Panc1 (cell line): ENCODE measurements at regions not wholly inside any gene's neighbourhood (a gene's known extent, or its start where the extent isn't known, plus 50 kb on each side); places are given as distances from the start of the nearest gene placed in this dataset.

Experiments
- ATAC-seq: fragments of 200-7000 bp; cut with Tn5 transposase; 2 replicates; pipeline ENCODE4 v1.9.1; 2020; ENCODE audit warnings: mild to moderate bottlenecking, moderate library complexity
- BruUV-seq: library from RNA; stranded (reverse); fragments of 400-500 nt; replicated peaks from 2 replicates; lab custom pipeline; 2021; lab: Mats Ljungman, UMichigan
- CTCF ChIA-PET: fragments of 300-600 bp; sonication (Branson Sonifier 250); formaldehyde crosslinking; loops from one replicate; lab custom pipeline; 2022; ENCODE audit warnings: antibody characterized with exemption; lab: Charles Lee
- POLR2A ChIA-PET: fragments of 300-600 bp; sonication (Branson Sonifier 250); formaldehyde crosslinking; loops from one replicate; lab custom pipeline; 2022; ENCODE audit warnings: antibody characterized with exemption; lab: Charles Lee
- DNase-seq: peaks from one replicate; pipeline ENCODE4 v3.0.0-alpha.2; 2010; ENCODE audit warnings: low read depth, low spot score
- H3K27ac ChIP-seq: 2 replicates; pipeline ENCODE4 v1.5.1; 2011; ENCODE audit warnings: mild to moderate bottlenecking, low read length, inconsistent platforms
- H3K27me3 ChIP-seq: fragments of 200-500 bp; sonication (Bioruptor generic); 2 replicates; pipeline ENCODE4 v1.6.0; 2014; ENCODE audit warnings: low read length, inconsistent platforms; ENCODE audit not compliant: control insufficient read depth, insufficient read depth
- H3K36me3 ChIP-seq: fragments of 200-500 bp; sonication (Bioruptor generic); 2 replicates; pipeline ENCODE4 v1.5.1; 2014; ENCODE audit warnings: inconsistent platforms, mild to moderate bottlenecking, low read length, moderate library complexity; ENCODE audit not compliant: control insufficient read depth, insufficient read depth
- H3K4me1 ChIP-seq: 2 replicates; pipeline ENCODE4 v1.5.1; 2011; ENCODE audit warnings: inconsistent platforms, mild to moderate bottlenecking, low read length, moderate library complexity; ENCODE audit not compliant: control insufficient read depth, insufficient read depth
- H3K4me3 ChIP-seq, 2 experiments: 2 replicates each; pipeline ENCODE4 v1.5.1; 2011 to 2012; ENCODE audit warnings: low read depth in 2 of 2, low read length in 2 of 2, mild to moderate bottlenecking in 2 of 2, inconsistent platforms in 1 of 2, moderate library complexity in 1 of 2
- H3K9me3 ChIP-seq: fragments of 200-500 bp; sonication (Bioruptor generic); 2 replicates; pipeline ENCODE4 v1.5.1; 2014; ENCODE audit warnings: low read depth, mild to moderate bottlenecking, inconsistent platforms, low read length, moderate library complexity; ENCODE audit not compliant: control insufficient read depth, insufficient read depth
- POLR2AphosphoS5 ChIP-seq: IDR thresholded peaks from 2 replicates; pipeline ENCODE4 v1.6.1; 2012; ENCODE audit warnings: mild to moderate bottlenecking, low read depth, low read length, moderate library complexity
- SIN3A ChIP-seq: IDR thresholded peaks from 2 replicates; pipeline ENCODE4 v1.6.1; 2012; ENCODE audit warnings: low read depth, mild to moderate bottlenecking, low read length, moderate library complexity, borderline replicate concordance; ENCODE audit not compliant: insufficient read depth
- TCF7L2 ChIP-seq: IDR thresholded peaks from 2 replicates; pipeline ENCODE4 v1.6.1; 2011; ENCODE audit warnings: mild to moderate bottlenecking, low read depth, low read length, inconsistent platforms
- in situ Hi-C: cut with HindIII; loops from 2 replicates; pipeline ENCODE4 v1.10.0; 2016; ENCODE audit warnings: low sequenced_read_pairs, low pct_unique_long_range_greater_than_20kb
- intact Hi-C: fragments of 100-400 bp; cut with micrococcal nuclease; formaldehyde crosslinking; loops from one replicate; pipeline ENCODE4 v1.10.0; 2022; ENCODE audit not compliant: unreplicated experiment
- TF ChIP-seq, protein P1 (sequence below): fragments of 450-650 bp; IDR thresholded peaks from 2 replicates; pipeline ENCODE4 v1.5.1; 2017; ENCODE audit warnings: mild to moderate bottlenecking
- TF ChIP-seq, protein P2 (sequence below), 2 experiments: IDR thresholded peaks; 2 replicates each; pipeline ENCODE4 v1.6.1; 2011 to 2012; ENCODE audit warnings: low read depth in 2 of 2, control low read depth in 1 of 2, low read length in 1 of 2, mild to moderate bottlenecking in 1 of 2, moderate library complexity in 1 of 2; ENCODE audit not compliant: insufficient read depth in 1 of 2

DNA sequence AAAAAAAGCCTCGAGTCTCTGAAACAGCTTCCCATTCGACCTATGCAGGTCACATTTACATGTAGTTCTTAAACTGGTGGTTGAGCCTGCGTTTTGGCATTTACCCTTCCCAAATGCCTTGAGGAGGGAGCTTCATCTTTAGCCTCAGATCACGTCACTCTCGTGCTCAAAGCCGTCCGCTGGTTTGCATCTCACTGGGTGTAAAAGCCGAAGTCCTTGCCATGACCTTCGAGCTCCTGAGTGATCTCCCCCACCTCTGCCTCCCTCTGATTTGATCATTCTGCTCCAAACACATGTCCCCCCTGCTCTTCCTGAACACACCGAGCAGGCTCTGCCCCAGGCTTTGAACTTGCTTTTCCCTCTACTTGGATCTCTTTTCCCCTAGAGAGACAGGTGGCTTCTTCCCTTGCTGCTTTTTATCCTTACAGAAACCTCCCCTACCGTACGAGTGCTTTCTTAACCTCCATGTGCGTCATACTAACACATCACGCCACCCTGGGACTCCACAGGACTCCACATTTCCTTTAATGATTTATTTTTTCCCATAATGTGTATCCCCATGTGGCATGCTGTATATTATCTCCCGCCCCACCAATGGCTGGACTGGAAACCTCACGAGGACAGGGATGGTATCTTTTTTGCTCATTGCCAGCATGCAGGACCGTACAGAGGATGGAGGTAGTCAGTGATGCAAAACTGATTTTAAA, 610.7 kb downstream of the VRK1 start:
- H3K36me3 ChIP-seq: no peaks in the 10 kb centered on the region
- CTCF ChIA-PET: no interaction called here
- DNase-seq (no peak), ATAC-seq (no peak)
- H3K27me3 ChIP-seq: no peaks in the 10 kb centered on the region
- intact Hi-C loops (no loop called here), in situ Hi-C loops (no loop called here)
- H3K4me3 ChIP-seq: no peak overlapping the region
- POLR2A ChIA-PET: no interaction called here
- TF ChIP-seq POLR2AphosphoS5: no peak
- TF ChIP-seq TCF7L2: no peak
- TF ChIP-seq, protein P1, sequence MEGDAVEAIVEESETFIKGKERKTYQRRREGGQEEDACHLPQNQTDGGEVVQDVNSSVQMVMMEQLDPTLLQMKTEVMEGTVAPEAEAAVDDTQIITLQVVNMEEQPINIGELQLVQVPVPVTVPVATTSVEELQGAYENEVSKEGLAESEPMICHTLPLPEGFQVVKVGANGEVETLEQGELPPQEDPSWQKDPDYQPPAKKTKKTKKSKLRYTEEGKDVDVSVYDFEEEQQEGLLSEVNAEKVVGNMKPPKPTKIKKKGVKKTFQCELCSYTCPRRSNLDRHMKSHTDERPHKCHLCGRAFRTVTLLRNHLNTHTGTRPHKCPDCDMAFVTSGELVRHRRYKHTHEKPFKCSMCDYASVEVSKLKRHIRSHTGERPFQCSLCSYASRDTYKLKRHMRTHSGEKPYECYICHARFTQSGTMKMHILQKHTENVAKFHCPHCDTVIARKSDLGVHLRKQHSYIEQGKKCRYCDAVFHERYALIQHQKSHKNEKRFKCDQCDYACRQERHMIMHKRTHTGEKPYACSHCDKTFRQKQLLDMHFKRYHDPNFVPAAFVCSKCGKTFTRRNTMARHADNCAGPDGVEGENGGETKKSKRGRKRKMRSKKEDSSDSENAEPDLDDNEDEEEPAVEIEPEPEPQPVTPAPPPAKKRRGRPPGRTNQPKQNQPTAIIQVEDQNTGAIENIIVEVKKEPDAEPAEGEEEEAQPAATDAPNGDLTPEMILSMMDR: no peak
- TF ChIP-seq, protein P2, sequence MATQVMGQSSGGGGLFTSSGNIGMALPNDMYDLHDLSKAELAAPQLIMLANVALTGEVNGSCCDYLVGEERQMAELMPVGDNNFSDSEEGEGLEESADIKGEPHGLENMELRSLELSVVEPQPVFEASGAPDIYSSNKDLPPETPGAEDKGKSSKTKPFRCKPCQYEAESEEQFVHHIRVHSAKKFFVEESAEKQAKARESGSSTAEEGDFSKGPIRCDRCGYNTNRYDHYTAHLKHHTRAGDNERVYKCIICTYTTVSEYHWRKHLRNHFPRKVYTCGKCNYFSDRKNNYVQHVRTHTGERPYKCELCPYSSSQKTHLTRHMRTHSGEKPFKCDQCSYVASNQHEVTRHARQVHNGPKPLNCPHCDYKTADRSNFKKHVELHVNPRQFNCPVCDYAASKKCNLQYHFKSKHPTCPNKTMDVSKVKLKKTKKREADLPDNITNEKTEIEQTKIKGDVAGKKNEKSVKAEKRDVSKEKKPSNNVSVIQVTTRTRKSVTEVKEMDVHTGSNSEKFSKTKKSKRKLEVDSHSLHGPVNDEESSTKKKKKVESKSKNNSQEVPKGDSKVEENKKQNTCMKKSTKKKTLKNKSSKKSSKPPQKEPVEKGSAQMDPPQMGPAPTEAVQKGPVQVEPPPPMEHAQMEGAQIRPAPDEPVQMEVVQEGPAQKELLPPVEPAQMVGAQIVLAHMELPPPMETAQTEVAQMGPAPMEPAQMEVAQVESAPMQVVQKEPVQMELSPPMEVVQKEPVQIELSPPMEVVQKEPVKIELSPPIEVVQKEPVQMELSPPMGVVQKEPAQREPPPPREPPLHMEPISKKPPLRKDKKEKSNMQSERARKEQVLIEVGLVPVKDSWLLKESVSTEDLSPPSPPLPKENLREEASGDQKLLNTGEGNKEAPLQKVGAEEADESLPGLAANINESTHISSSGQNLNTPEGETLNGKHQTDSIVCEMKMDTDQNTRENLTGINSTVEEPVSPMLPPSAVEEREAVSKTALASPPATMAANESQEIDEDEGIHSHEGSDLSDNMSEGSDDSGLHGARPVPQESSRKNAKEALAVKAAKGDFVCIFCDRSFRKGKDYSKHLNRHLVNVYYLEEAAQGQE (IDR thresholded peaks at IDR 0.05; ENCODE audit: insufficient read depth in 1 of 2, low read depth in 2 of 2, low read length in 1 of 2): no peak
- TF ChIP-seq SIN3A: no peak
- no peaks in the 10 kb centered on the region for H3K4me1 ChIP-seq
- no TSS peak for BruUV-seq
- no peaks in the 10 kb centered on the region for H3K9me3 ChIP-seq
- H3K27ac ChIP-seq: no peak overlapping the region

DNA sequence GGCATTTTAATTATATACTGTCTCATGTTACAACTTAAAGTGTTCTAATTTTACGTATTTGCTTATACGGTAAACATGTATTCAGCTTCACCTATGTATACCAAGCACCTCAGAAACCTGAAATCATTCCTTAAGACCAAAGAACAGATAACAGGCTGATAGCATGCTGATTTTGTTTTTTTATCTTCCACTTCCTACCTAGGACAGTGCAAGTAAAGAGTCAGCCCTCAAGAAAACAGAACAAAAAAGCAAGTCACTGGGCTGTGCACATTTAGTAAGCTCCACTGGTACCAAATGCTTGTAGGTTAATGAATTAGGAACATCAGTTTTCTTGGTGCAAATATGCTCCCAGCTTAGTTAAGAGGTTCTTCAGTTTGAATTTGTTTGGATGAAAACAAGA, 611.3 kb downstream of the VRK1 start:
- ChIA-PET CTCF (no interaction called here), POLR2A (no interaction called here)
- no peak overlapping the region for H3K27ac ChIP-seq
- BruUV-seq: no TSS peak
- H3K9me3 ChIP-seq: no peaks in the 10 kb centered on the region
- intact Hi-C loops: no loop called here
- H3K4me3 ChIP-seq: no peak overlapping the region
- TF ChIP-seq SIN3A (no peak), POLR2AphosphoS5 (no peak), TCF7L2 (no peak)
- TF ChIP-seq, protein P2 (IDR thresholded peaks at IDR 0.05; ENCODE audit: insufficient read depth in 1 of 2, low read depth in 2 of 2, low read length in 1 of 2): no peak
- TF ChIP-seq, protein P1: no peak
- ATAC-seq (no peak), DNase-seq (no peak)
- no peaks in the 10 kb centered on the region for H3K4me1 ChIP-seq
- no peaks in the 10 kb centered on the region for H3K27me3 ChIP-seq
- in situ Hi-C loops: no loop called here
- no peaks in the 10 kb centered on the region for H3K36me3 ChIP-seq
